NCI-H510A treated with DMSO at 0.1 percent for 48 hours (cell line): ENCODE measurements at regions not wholly inside any gene's neighbourhood (a gene's known extent, or its start where the extent isn't known, plus 50 kb on each side); places are given as distances from the start of the nearest gene placed in this dataset.

Experiments used
- DNase-seq: peaks from one replicate; lab custom pipeline; 2025; lab: John Stamatoyannopoulos, UW

- no peak for DNase-seq
Measured at GRCh38 chr13:85288698-85289097, 510.5 kb downstream of the SLITRK6 start.

GRCh38 chr13:85287528-85287927 is 511.7 kb downstream of the SLITRK6 start:
- DNase-seq: no peak

- no peak for DNase-seq
Measured at GRCh38 chr13:85286081-85286480, 513.1 kb downstream of the SLITRK6 start.

- DNase-seq: no peak
Measured at GRCh38 chr13:85284349-85284748, 514.9 kb downstream of the SLITRK6 start.

- no peak for DNase-seq
Measured at GRCh38 chr13:85283408-85283807, 515.8 kb downstream of the SLITRK6 start.

- no peak for DNase-seq
Measured at GRCh38 chr13:85282876-85283275, 516.3 kb downstream of the SLITRK6 start.

- DNase-seq: no peak
Measured at GRCh38 chr13:85278851-85279250, 520.4 kb downstream of the SLITRK6 start.

- DNase-seq: no peak
Measured at GRCh38 chr13:85277748-85278147, 521.5 kb downstream of the SLITRK6 start.

GRCh38 chr13:85266771-85267170 is 532.4 kb downstream of the SLITRK6 start:
- DNase-seq: no peak

GRCh38 chr13:85266331-85266730 is 532.9 kb downstream of the SLITRK6 start:
- no peak for DNase-seq

GRCh38 chr13:85265296-85265695 is 533.9 kb downstream of the SLITRK6 start:
- DNase-seq: no peak

GRCh38 chr13:85262499-85262898 is 536.7 kb downstream of the SLITRK6 start:
- no peak for DNase-seq

- peak; percentile 37 for DNase-seq
Measured at GRCh38 chr13:85261757-85262346, 537.4 kb downstream of the SLITRK6 start.

- no peak for DNase-seq
Measured at GRCh38 chr13:85260896-85261295, 538.3 kb downstream of the SLITRK6 start.

- DNase-seq: no peak
Measured at GRCh38 chr13:85255978-85256377, 543.2 kb downstream of the SLITRK6 start.

- DNase-seq: no peak
Measured at GRCh38 chr13:85254641-85255040, 544.6 kb downstream of the SLITRK6 start.

- no peak for DNase-seq
Measured at GRCh38 chr13:85249151-85249550, 550.1 kb downstream of the SLITRK6 start.

- DNase-seq: no peak
Measured at GRCh38 chr13:85247780-85248179, 551.4 kb downstream of the SLITRK6 start.

GRCh38 chr13:85243831-85244230 is 555.4 kb downstream of the SLITRK6 start:
- DNase-seq: no peak

GRCh38 chr13:85241060-85241459 is 558.2 kb downstream of the SLITRK6 start:
- peak; percentile 48 for DNase-seq

- no peak for DNase-seq
Measured at GRCh38 chr13:85236413-85236812, 562.8 kb downstream of the SLITRK6 start.

- peak; percentile 24 for DNase-seq
Measured at GRCh38 chr13:85230691-85231093, 568.5 kb downstream of the SLITRK6 start.

- DNase-seq: no peak
Measured at GRCh38 chr13:85228692-85229091, 570.5 kb downstream of the SLITRK6 start.

- DNase-seq: no peak
Measured at GRCh38 chr13:85223883-85224656, 575.1 kb downstream of the SLITRK6 start.
